DMS153 treated with DMSO at 0.1 percent for 48 hours (cell line): ENCODE measurements at regions not wholly inside any gene's neighbourhood (a gene's known extent, or its start where the extent isn't known, plus 50 kb on each side); places are given as distances from the start of the nearest gene placed in this dataset.

ENCODE experiments used
- DNase-seq: peaks from one replicate; lab custom pipeline; 2025; ENCODE audit not compliant: unreplicated experiment; lab: John Stamatoyannopoulos, UW

GRCh38 chr18:78101091-78101490, 851.4 kb downstream of the GALR1 start:
- no peak for DNase-seq

- no peak for DNase-seq
Observed at GRCh38 chr18:78102135-78102534, 852.5 kb downstream of the GALR1 start.

DNA sequence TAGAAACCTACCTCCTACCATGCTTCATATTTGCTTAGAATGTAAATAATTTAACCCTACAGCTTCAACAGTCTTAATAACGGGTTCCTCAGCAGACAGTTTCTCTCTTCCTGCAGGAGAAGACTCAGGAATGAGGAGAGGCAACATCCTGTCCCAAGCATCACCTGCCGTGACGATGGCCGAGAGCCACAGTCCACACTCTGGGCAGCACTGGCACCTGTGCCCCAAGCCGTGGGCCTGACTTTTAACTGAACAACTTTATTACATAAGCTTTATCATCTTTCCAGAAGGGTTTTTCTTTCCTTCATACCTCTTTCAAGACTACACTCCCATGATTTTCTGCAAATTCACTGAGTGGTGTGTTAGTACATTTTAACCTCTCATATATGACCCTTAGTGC, 856.0 kb downstream of the GALR1 start:
- no peak for DNase-seq

GRCh38 chr18:78106946-78107345, 857.3 kb downstream of the GALR1 start:
- DNase-seq, result no peak

DNA sequence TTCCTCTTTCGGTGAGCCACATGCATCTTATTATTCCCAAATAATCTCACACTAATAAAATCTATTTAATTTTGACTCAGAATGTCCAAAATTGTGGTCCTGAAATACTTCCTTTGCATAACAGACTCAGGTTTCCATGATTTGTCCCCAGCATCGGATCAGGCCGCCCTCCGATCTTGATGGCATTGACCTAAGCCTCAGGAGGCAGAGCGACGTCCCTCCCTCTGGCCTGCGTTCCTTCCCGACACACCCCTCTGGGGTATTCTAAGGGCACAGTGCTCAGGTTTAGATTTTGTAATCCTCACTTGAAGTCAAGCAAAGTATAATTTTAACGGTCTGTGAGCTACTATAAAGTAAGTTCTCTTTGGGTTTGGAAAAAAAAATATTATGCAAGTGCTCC, 857.7 kb downstream of the GALR1 start:
- no peak for DNase-seq

DNA sequence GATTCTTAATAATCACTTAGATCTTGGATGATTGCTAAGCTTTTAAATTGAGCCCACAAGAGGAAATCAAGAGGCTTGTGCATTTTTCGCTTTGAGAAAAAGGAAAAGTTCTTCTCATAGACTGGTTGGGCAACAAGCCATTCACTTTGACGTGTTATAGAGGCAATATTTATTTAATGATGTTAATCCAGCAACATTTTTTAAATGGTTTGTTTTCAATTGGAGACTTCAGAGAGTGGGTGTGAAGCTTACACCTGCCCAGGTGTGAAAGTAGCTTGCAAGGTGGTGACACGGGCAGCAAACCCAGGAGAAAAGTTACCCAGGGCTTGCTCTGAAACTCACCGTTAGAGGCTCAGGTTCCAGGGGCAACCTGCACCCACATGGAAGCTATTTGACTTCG, 858.9 kb downstream of the GALR1 start:
- no peak for DNase-seq

DNA sequence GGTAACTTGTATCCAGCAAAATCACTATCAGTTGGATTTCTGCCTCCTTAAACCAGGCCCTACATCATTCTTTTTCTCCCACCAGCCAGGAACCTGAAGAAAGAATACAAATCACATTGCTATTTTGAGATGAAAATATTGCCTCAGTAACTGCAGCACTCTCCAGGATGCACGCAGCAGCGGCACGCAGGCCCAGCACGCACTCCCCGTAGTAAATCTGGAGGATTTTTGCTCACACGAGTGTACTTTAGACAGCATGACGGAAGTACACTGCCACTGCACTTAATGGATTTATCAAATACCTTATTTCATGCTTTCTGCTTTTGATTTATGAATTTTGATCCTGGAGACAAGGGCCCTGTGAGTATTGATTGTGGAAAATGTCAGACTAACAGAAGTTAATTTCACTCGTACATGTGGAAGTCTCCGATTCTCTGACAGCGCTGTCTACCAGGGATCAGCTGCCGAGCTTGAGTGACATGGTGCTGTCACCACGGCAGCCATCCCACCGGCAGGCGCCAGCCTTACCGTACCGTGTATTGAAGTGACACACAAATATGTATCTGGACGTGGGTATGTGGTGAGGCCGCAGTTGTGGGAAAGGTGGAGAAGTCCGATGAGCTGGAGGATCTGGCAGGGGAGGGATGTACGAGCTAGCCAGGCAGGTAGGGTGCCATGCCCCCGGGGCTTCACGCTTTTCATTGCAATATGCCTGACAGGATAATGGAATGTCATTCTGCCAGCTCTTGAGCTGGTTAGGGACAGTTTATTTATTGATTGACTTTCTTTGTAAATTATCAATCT, 863.7 kb downstream of the GALR1 start:
- DNase-seq, result no peak

GRCh38 chr18:78113940-78114251, 864.2 kb downstream of the GALR1 start:
- DNase-seq, result no peak

GRCh38 chr18:78115896-78116561, 863.6 kb upstream of the SALL3 start:
- no peak for DNase-seq

- DNase-seq, result no peak
Observed at GRCh38 chr18:78123144-78123909, 856.3 kb upstream of the SALL3 start.

DNA sequence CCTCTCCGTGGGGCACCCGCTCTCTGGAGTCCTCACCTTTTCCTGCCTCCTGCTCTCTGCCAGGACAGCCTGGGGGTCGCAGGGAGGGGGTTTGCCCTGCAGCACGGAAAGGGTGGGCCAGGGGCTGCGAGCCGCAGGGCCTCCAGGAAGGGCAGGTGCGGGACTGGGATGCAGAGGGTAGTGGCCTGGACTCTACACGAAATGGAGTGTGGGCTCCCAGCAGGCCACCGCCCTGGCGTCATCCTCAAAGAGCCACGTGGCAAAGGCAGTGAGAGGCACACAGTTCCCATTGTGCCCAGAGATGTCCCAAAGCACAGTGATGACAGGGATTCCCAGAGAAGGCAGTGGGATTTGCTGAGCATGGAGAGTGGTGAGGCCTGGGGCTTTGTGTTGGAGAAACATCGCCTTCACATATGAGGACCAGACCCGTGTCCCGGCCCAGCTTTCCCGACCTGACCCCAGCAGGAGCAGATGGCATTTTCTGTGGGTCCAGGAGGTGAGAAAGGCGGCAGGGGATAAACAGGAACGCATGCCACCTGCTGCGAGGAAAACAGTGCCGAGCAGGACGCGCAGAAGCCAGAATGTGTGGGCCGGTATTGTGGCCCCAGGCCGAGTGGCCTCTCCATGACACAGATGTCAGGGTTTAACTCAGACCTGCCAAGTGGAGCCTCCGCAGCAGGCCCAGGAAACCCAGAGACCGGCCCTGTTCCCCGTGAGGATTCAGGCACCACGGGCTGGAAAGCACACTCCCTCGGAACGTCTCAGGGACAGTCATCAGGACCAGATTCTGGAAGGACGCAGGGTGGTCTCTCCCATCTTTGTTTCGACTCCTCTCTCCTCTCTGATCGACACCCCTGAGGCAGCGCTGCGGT, 855.5 kb upstream of the SALL3 start:
- DNase-seq, result no peak

GRCh38 chr18:78125206-78125896, 854.3 kb upstream of the SALL3 start:
- DNase-seq, result no peak

GRCh38 chr18:78126106-78126505, 853.5 kb upstream of the SALL3 start:
- DNase-seq, result no peak

DNA sequence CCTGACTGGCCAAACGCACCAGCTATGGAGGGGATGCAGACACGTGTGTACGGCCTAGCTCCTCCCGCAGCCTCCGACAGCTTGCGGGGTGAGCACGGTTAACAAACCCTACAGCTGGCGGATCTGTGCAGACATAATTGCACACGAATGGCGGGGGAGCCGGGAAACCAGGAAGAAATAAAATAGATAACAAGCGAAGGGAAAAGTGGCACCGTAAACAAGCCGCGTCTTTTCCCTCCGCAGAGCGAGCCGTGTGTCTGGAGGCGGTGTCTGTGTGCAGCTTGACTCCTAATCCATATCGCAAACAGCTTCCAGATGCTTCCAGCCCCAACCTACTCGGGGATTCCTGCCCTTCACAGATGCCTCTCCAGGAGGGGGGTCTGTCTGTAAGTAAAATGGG, 853.1 kb upstream of the SALL3 start:
- no peak for DNase-seq

GRCh38 chr18:78127041-78127440, 852.6 kb upstream of the SALL3 start:
- DNase-seq, result no peak

DNA sequence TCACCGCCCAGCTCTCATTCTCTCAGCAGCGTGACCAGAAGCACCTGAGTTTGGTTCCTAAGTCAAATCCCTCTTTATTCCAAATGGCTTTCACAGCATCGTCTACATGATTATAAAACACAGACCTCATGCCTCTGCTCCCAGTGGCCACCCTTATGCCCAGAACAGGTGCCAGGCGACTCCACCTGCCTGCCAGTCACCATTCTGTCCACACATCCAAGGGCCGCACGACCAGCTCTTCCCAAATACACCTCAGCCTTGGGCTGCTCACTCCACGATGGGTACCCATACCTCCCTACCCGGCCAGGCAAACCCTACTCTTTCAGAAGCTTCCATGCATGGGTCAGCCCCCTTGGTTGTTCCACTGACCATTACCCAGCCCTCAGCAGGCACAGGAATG, 851.6 kb upstream of the SALL3 start:
- DNase-seq, result no peak

GRCh38 chr18:78129260-78129659, 850.4 kb upstream of the SALL3 start:
- DNase-seq, result no peak

- DNase-seq, result no peak
Observed at GRCh38 chr18:78130232-78131195, 849.1 kb upstream of the SALL3 start.

DNA sequence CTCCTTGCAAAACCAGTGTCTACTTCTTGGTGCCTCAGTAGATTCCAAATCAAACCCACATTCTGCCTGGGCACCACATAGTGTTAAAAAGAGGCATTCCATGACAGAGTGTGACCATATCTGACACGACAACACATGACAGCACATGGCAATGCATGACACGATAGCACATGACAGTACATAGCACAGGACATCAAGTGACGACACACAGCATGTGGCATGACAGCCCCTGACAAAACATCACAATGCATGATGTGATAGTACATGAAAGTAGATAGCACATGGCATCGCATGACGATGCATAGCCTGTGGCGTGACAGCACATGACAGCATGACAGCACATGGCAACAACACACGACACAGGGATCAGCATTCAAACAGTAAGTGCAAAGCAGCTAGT, 845.9 kb upstream of the SALL3 start:
- DNase-seq, result no peak
